B cell (primary cell): ENCODE measurements at regions not wholly inside any gene's neighbourhood (a gene's known extent, or its start where the extent isn't known, plus 50 kb on each side); places are given as distances from the start of the nearest gene placed in this dataset.

ENCODE experiments used
- ATAC-seq: fragments of 200-7000 bp; cut with Tn5 transposase; one replicate; pipeline ENCODE4 v1.10.0; 2021; ENCODE audit warnings: low read depth, mild to moderate bottlenecking, moderate number of reproducible peaks, moderate library complexity
- CTCF ChIA-PET: fragments of 350-600 bp; sonication (Branson Sonifier 250); formaldehyde crosslinking; loops from one replicate; lab custom pipeline; 2021; ENCODE audit warnings: antibody characterized with exemption, inconsistent platforms; lab: Charles Lee
- POLR2A ChIA-PET: fragments of 350-600 bp; sonication (Branson Sonifier 250); formaldehyde crosslinking; loops from one replicate; lab custom pipeline; 2021; ENCODE audit warnings: antibody characterized with exemption; lab: Charles Lee
- DNase-seq: peaks from one replicate; pipeline ENCODE4 v3.0.0; 2013
- H2AFZ ChIP-seq: 2 replicates; pipeline ENCODE4 v1.6.1; 2012; ENCODE audit warnings: mild to moderate bottlenecking, low read depth, low read length; ENCODE audit not compliant: insufficient read depth, poor library complexity, severe bottlenecking
- H3K27ac ChIP-seq, 2 donors: 1 replicate in 1 of 2; 2 replicates in 1 of 2; pipeline ENCODE4 v1.5.1; 2012 to 2013; ENCODE audit warnings: low read length in 2 of 2, mild to moderate bottlenecking in 2 of 2, moderate library complexity in 1 of 2
- H3K27me3 ChIP-seq, 4 experiments: fragments of 200-600 bp in 1 of 4; sonication (generic) in 1 of 4; replicated peaks in 1 of 4; 1 replicate in 2 of 4; 2 replicates in 2 of 4; pipeline versions ENCODE4 v1.6.1 to v1.7.0; 2013 to 2016; ENCODE audit warnings: low read length in 3 of 4, mild to moderate bottlenecking in 2 of 4, mixed read lengths in 1 of 4, moderate library complexity in 1 of 4; ENCODE audit not compliant: insufficient read depth in 4 of 4, control insufficient read depth in 3 of 4; ENCODE audit errors: control extremely low read depth in 1 of 4
- H3K36me3 ChIP-seq, 2 experiments: replicated peaks in 1 of 2; 1 replicate in 1 of 2; 2 replicates in 1 of 2; pipeline versions ENCODE4 v1.6.1 to v1.7.1; 2013; ENCODE audit warnings: low read length in 1 of 2; ENCODE audit not compliant: insufficient read depth in 2 of 2, control insufficient read depth in 1 of 2; ENCODE audit errors: control extremely low read depth in 1 of 2, extremely low read depth in 1 of 2
- H3K4me1 ChIP-seq, 2 donors: fragments of 200-600 bp in 1 of 2; sonication (generic) in 1 of 2; 1 replicate in 1 of 2; 2 replicates in 1 of 2; pipeline versions ENCODE4 v1.5.1 to v1.6.1; 2013 to 2017; ENCODE audit warnings: low read length in 2 of 2; ENCODE audit not compliant: control insufficient read depth in 2 of 2, insufficient read depth in 2 of 2
- H3K4me2 ChIP-seq: replicated peaks from 2 replicates; pipeline ENCODE3; 2012; ENCODE audit warnings: mild to moderate bottlenecking, low read depth, low read length; ENCODE audit not compliant: poor library complexity, severe bottlenecking
- H3K4me3 ChIP-seq, 5 experiments: fragments of 200-600 bp in 1 of 5; sonication (generic) in 1 of 5; 1 replicate in 3 of 5; 2 replicates in 2 of 5; pipeline versions ENCODE4 v1.5.1 to v1.7.0; 2011 to 2016; ENCODE audit warnings: low read length in 4 of 5, mild to moderate bottlenecking in 4 of 5, low read depth in 2 of 5, control low read depth in 1 of 5, moderate library complexity in 1 of 5; ENCODE audit not compliant: insufficient read depth in 1 of 5; ENCODE audit errors: control extremely low read depth in 1 of 5, extremely low read depth in 1 of 5
- H3K79me2 ChIP-seq: fragments of 200-600 bp; sonication (generic); one replicate; pipeline ENCODE4 v1.6.0; 2016; ENCODE audit warnings: low read length; ENCODE audit not compliant: control insufficient read depth, insufficient read depth
- H3K9ac ChIP-seq: fragments of 200-600 bp; sonication (generic); 2 replicates; pipeline ENCODE4 v1.6.1; 2017; ENCODE audit warnings: mild to moderate bottlenecking, low read length, moderate library complexity
- H3K9me3 ChIP-seq, 3 donors: one replicate each; pipeline versions ENCODE4 v1.6.1 to v1.7.1; 2013; ENCODE audit warnings: low read length in 2 of 3; ENCODE audit not compliant: control insufficient read depth in 2 of 3, insufficient read depth in 1 of 3; ENCODE audit errors: control extremely low read depth in 1 of 3
- H4K20me1 ChIP-seq: 2 replicates; pipeline ENCODE4 v1.6.0; 2012; ENCODE audit warnings: mild to moderate bottlenecking, low read length; ENCODE audit not compliant: insufficient read depth, control insufficient read depth, poor library complexity, severe bottlenecking
- H3K27ac Mint-ChIP-seq: one replicate; pipeline ENCODE4 v1.8.0; 2021; ENCODE audit warnings: mixed read lengths
- H3K27me3 Mint-ChIP-seq: one replicate; pipeline ENCODE4 v1.8.0; 2021; ENCODE audit warnings: mixed read lengths
- H3K4me1 Mint-ChIP-seq: one replicate; pipeline ENCODE4 v1.8.0; 2021; ENCODE audit warnings: mixed read lengths
- H3K4me3 Mint-ChIP-seq: one replicate; pipeline ENCODE4 v1.8.0; 2021; ENCODE audit warnings: mixed read lengths
- H3K9me3 Mint-ChIP-seq: one replicate; pipeline ENCODE4 v1.8.0; 2022; ENCODE audit warnings: mixed read lengths; ENCODE audit not compliant: insufficient read depth
- EZH2 ChIP-seq: IDR thresholded peaks from 2 replicates; pipeline ENCODE4 v1.6.1; 2012; ENCODE audit warnings: borderline replicate concordance, low read depth, mild to moderate bottlenecking, moderate library complexity, low read length; ENCODE audit not compliant: insufficient read depth, poor library complexity, severe bottlenecking
- WGBS: methylation state at CpG from one replicate; pipeline ENCODE4 v1.1.5; 2013; ENCODE audit warnings: missing lambda C conversion rate; ENCODE audit not compliant: insufficient coverage; 5-methylcytosine and 5-hydroxymethylcytosine counted together
- intact Hi-C: fragments of 100-400 bp; cut with micrococcal nuclease; formaldehyde crosslinking; loops from one replicate; pipeline ENCODE4 v1.10.0; 2022
- TF ChIP-seq, protein P1 (sequence below): fragments of 200-600 bp; IDR thresholded peaks from one replicate; pipeline ENCODE4 v1.8.0; 2022; ENCODE audit warnings: antibody characterized with exemption, mild to moderate bottlenecking

DNA sequence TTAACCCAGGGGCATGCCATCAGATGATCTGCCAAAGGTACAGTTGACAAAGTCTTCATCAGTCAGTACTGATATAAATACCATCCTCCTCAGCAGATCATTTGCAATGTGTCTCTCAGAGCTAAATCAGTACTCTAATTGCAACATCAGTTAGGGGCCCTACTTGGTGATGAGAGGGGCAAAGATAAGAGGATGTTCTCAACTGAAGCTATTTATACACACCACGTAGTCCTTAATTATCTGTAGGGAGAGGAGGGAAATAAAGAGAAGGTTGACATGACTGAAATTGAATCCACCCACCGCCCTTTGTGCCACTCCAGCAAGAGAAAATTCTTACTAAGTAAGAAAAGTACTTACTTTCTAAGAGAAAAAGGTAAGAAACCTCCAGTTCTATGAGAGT, 157.8 kb upstream of the NUDT4 start:
- no peaks in the 10 kb centered on the region for H3K79me2 ChIP-seq
- DNase-seq (no peak), ATAC-seq (no peak)
- no peak overlapping the region for H3K4me3 ChIP-seq
- TF ChIP-seq EZH2 = no peak
- TF ChIP-seq, protein P1, sequence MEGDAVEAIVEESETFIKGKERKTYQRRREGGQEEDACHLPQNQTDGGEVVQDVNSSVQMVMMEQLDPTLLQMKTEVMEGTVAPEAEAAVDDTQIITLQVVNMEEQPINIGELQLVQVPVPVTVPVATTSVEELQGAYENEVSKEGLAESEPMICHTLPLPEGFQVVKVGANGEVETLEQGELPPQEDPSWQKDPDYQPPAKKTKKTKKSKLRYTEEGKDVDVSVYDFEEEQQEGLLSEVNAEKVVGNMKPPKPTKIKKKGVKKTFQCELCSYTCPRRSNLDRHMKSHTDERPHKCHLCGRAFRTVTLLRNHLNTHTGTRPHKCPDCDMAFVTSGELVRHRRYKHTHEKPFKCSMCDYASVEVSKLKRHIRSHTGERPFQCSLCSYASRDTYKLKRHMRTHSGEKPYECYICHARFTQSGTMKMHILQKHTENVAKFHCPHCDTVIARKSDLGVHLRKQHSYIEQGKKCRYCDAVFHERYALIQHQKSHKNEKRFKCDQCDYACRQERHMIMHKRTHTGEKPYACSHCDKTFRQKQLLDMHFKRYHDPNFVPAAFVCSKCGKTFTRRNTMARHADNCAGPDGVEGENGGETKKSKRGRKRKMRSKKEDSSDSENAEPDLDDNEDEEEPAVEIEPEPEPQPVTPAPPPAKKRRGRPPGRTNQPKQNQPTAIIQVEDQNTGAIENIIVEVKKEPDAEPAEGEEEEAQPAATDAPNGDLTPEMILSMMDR = no peak
- Mint-ChIP-seq H3K4me3 (no peak overlapping the region), H3K4me1 (peaks cover 9% of the 10 kb centered on the region), H3K27me3 (no peaks in the 10 kb centered on the region), H3K27ac (no peak overlapping the region), H3K9me3 (no peaks in the 10 kb centered on the region)
- no peaks in the 10 kb centered on the region for H4K20me1 ChIP-seq
- WGBS = no CpG with 5 or more reads among the region's 2 CpGs
- no peaks in the 10 kb centered on the region for H3K36me3 ChIP-seq
- ChIA-PET CTCF (no interaction called here), POLR2A (no interaction called here)
- H3K4me1 ChIP-seq = peaks cover 6 to 9% of the 10 kb centered on the region in 2 donors
- peaks cover 0 to 7% (median 2%) of the 10 kb centered on the region in 3 donors for H3K9me3 ChIP-seq
- H3K27ac ChIP-seq = no peak overlapping the region
- no peak overlapping the region for H3K9ac ChIP-seq
- H3K27me3 ChIP-seq = no peaks in the 10 kb centered on the region
- no peak overlapping the region for H2AFZ ChIP-seq
- intact Hi-C loops = no loop called here
- H3K4me2 ChIP-seq = no peak overlapping the region

DNA sequence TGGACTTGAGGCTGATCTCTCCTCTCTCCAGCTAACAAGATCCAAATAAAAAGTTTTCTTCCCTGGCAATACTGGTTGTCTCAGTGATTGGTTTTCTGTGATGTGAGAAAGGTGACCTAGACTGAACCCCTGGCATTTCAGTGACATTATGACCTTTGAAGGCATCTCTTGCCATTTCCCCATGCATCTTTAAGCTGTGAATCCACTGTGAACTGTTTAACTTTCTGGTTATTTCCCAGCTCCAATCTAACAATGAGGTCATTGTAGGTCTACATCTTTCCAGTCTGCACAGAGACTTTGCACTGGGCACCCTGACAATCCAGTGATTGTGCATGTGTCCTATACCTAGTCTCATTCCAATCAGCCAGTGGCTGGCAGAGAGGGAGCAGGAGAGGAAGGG, 155.9 kb upstream of the NUDT4 start:
- H3K79me2 ChIP-seq = no peaks in the 10 kb centered on the region
- no peak overlapping the region for H3K27ac ChIP-seq
- peaks cover 9% of the 10 kb centered on the region for H3K4me1 Mint-ChIP-seq
- H3K27ac Mint-ChIP-seq = no peak overlapping the region
- H3K27me3 ChIP-seq = no peaks in the 10 kb centered on the region
- no peaks in the 10 kb centered on the region for H4K20me1 ChIP-seq
- ChIA-PET POLR2A (interaction anchor here (0.6 kb wide), 1 partner anchor 1542 kb away, joined by 3 read pairs; no protein-coding TSS in a partner anchor), CTCF (no interaction called here)
- no peak overlapping the region for H3K4me3 Mint-ChIP-seq
- no peaks in the 10 kb centered on the region for H3K9me3 Mint-ChIP-seq
- no peak overlapping the region for H2AFZ ChIP-seq
- no peak overlapping the region for H3K4me3 ChIP-seq
- DNase-seq (no peak), ATAC-seq (no peak)
- no peak overlapping the region for H3K4me2 ChIP-seq
- TF ChIP-seq, protein P1 = no peak
- TF ChIP-seq EZH2 = no peak
- no peaks in the 10 kb centered on the region for H3K27me3 Mint-ChIP-seq
- intact Hi-C loops = no loop called here
- peaks cover 6 to 9% of the 10 kb centered on the region in 2 donors for H3K4me1 ChIP-seq
- H3K9ac ChIP-seq = no peak overlapping the region
- H3K9me3 ChIP-seq = peaks cover 0 to 7% (median 2%) of the 10 kb centered on the region in 3 donors
- no peaks in the 10 kb centered on the region for H3K36me3 ChIP-seq
